Right atrium auricular region (tissue), 2 donors: ENCODE measurements at regions not wholly inside any gene's neighbourhood (a gene's known extent, or its start where the extent isn't known, plus 50 kb on each side); places are given as distances from the start of the nearest gene placed in this dataset.
"Not testable (repeated sequence)": the region's sequence is repeated elsewhere in the genome, so short reads cannot be mapped to it uniquely, and the experiment has no call there.

Experiments
- DNase-seq: peaks from one replicate; pipeline ENCODE4 v3.0.0-alpha.2; 2019; ENCODE audit warnings: low spot score
- H3K27ac ChIP-seq, 2 donors: fragments of 200-600 bp; sonication (generic); 1 replicate in 1 of 2; 2 replicates in 1 of 2; pipeline ENCODE4 v1.5.1; 2016 to 2019
- H3K27me3 ChIP-seq, 2 donors: fragments of 200-600 bp; sonication (generic); one replicate each; pipeline versions ENCODE4 v1.5.1 to v1.6.0; 2017 to 2019
- H3K36me3 ChIP-seq: fragments of 200-600 bp; sonication (generic); one replicate; pipeline ENCODE4 v1.5.1; 2016
- H3K4me1 ChIP-seq, 2 donors: fragments of 200-600 bp; sonication (generic); one replicate each; pipeline versions ENCODE4 v1.5.1 to v1.6.0; 2017 to 2019
- H3K4me3 ChIP-seq, 2 donors: fragments of 200-600 bp; sonication (generic); 1 replicate in 1 of 2; 2 replicates in 1 of 2; pipeline ENCODE4 v1.5.1; 2017 to 2019; ENCODE audit warnings: mild to moderate bottlenecking in 1 of 2, moderate library complexity in 1 of 2
- H3K9me3 ChIP-seq, 2 donors: fragments of 200-600 bp; sonication (generic); one replicate each; pipeline ENCODE4 v1.5.1; 2019
- CTCF ChIP-seq, 2 donors: fragments of 200-600 bp; sonication (generic); IDR thresholded peaks; one replicate each; pipeline ENCODE4 v1.5.1; 2019; ENCODE audit warnings: antibody characterized with exemption in 2 of 2

- no peak for TF ChIP-seq CTCF (IDR thresholded peaks at IDR 0.05)
- H3K27ac ChIP-seq = no peak overlapping the region
- no peaks in the 10 kb centered on the region for H3K4me1 ChIP-seq
- H3K9me3 ChIP-seq = peaks cover 0 to 7% of the 10 kb centered on the region in 2 donors
- no peak overlapping the region for H3K4me3 ChIP-seq
- no peaks in the 10 kb centered on the region for H3K27me3 ChIP-seq
- H3K36me3 ChIP-seq = no peaks in the 10 kb centered on the region
- no peak for DNase-seq
Measured at GRCh38 chr1:172724232-172724631, 65.3 kb downstream of the FASLG start.

GRCh38 chr1:172724765-172725613 lies 66.1 kb downstream of the FASLG start:
- no peaks in the 10 kb centered on the region for H3K4me1 ChIP-seq
- no peak for DNase-seq
- H3K4me3 ChIP-seq = no peak overlapping the region
- no peak overlapping the region for H3K27ac ChIP-seq
- no peak for TF ChIP-seq CTCF (IDR thresholded peaks at IDR 0.05)
- H3K9me3 ChIP-seq = peaks cover 0 to 13% of the 10 kb centered on the region in 2 donors
- no peaks in the 10 kb centered on the region for H3K27me3 ChIP-seq
- H3K36me3 ChIP-seq = no peaks in the 10 kb centered on the region

GRCh38 chr1:172726740-172727139 lies 67.8 kb downstream of the FASLG start:
- no peaks in the 10 kb centered on the region for H3K4me1 ChIP-seq
- no peak for TF ChIP-seq CTCF (IDR thresholded peaks at IDR 0.05)
- H3K36me3 ChIP-seq = no peaks in the 10 kb centered on the region

GRCh38 chr1:172727275-172727857 lies 68.5 kb downstream of the FASLG start:
- DNase-seq = no peak
- H3K4me1 ChIP-seq = no peaks in the 10 kb centered on the region
- H3K27ac ChIP-seq = no peak overlapping the region
- H3K27me3 ChIP-seq = no peaks in the 10 kb centered on the region
- no peak overlapping the region for H3K4me3 ChIP-seq
- peaks cover 0 to 13% of the 10 kb centered on the region in 2 donors for H3K9me3 ChIP-seq
- H3K36me3 ChIP-seq = no peaks in the 10 kb centered on the region
- no peak for TF ChIP-seq CTCF (IDR thresholded peaks at IDR 0.05)

More at GRCh38 chr1:172726740-172727139, 67.8 kb downstream of the FASLG start:
- no peak for DNase-seq
- Histone ChIP-seq H3K27me3 (no peaks in the 10 kb centered on the region), H3K4me3 (no peak overlapping the region), H3K27ac (no peak overlapping the region), H3K9me3 (peaks cover 0 to 13% of the 10 kb centered on the region in 2 donors)

GRCh38 chr1:172727956-172728603 lies 69.2 kb downstream of the FASLG start:
- no peaks in the 10 kb centered on the region for H3K36me3 ChIP-seq
- no peak overlapping the region for H3K4me3 ChIP-seq
- H3K9me3 ChIP-seq = peaks cover 0 to 13% of the 10 kb centered on the region in 2 donors
- no peak overlapping the region for H3K27ac ChIP-seq
- DNase-seq = no peak
- peak in 1 of 2 donors; percentile 40 for TF ChIP-seq CTCF (IDR thresholded peaks at IDR 0.05)
- no peaks in the 10 kb centered on the region for H3K27me3 ChIP-seq
- no peaks in the 10 kb centered on the region for H3K4me1 ChIP-seq

- H3K4me3 ChIP-seq, H3K4me1 ChIP-seq, H3K27me3 ChIP-seq, DNase-seq, H3K27ac ChIP-seq, H3K36me3 ChIP-seq: not testable (repeated sequence)
- peaks cover 0 to 13% of the 10 kb centered on the region in 2 donors for H3K9me3 ChIP-seq
Measured at GRCh38 chr1:172728705-172729104, 69.8 kb downstream of the FASLG start.
